Right hindlimb (tissue), 1 donor: ENCODE measurements at regions not wholly inside any gene's neighbourhood (a gene's known extent, or its start where the extent isn't known, plus 50 kb on each side); places are given as distances from the start of the nearest gene placed in this dataset.
"Not testable (repeated sequence)": the region's sequence is repeated elsewhere in the genome, so short reads cannot be mapped to it uniquely, and the experiment has no call there.

Experiments used
- DNase-seq: peaks from one replicate; pipeline ENCODE4 v3.0.0-alpha.2; 2018

- not testable (repeated sequence) for DNase-seq
Observed at GRCh38 chr4:103412646-103413045, 214.5 kb upstream of the CENPE start.

GRCh38 chr4:103410386-103410785, 212.2 kb upstream of the CENPE start:
- DNase-seq, result no peak

DNA sequence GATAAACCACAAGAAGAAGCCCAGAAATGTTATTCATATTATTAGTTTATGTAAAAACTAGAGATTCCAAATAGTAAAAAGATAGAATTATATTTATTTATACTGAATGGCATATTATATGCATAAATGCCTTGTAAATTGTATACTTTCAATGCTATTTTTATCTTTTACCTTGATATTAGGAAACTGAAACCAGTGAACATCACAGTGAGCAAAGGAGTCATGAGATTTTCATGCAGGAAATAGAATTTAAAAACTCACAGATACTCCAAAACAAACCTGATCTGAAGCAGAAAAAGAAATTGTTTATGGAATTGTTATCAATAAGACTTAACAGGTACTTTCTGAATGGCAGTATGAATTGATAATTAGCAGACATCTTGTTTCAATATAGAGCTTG, 207.3 kb upstream of the CENPE start:
- DNase-seq, result no peak

- no peak for DNase-seq
Observed at GRCh38 chr4:103403619-103404018, 205.5 kb upstream of the CENPE start.

DNA sequence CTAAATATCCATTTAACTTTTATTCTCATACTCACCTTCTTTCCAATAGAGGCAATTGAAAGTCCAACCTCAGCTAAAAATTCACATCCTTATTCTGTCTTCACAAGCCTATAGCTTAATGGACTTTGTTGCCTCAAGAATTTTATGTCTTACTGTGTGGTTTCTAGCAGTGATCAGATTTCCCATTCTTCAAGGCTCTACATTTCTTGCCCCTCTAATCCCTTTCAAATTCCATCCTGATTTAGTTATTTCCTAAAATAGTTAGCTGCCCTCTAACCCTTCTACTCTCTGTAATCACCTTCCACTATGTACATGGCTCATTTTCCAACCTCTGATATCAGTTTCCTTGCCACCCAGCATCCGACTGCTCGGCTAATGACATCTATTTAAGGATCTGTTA, 204.1 kb upstream of the CENPE start:
- no peak for DNase-seq

GRCh38 chr4:103400405-103400804, 202.3 kb upstream of the CENPE start:
- DNase-seq, result no peak

DNA sequence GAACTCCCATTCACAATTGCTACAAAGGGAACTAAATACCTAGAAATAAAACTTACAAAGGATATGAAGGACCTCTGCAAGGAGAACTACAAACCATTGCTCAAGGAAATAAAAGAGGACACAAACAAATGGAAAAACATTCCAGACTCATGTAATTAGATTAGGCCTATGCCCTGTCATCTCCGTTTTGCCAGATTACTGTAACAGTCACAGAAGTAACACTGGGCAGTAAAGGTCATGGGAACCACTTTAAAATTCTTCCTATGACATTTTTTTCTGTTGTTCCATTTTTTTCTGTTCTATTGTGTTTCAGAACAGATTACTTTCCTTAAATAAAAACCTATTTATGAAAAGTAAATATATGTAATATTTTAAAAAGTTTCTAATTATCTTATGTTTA, 199.4 kb upstream of the CENPE start:
- DNase-seq, result no peak

DNA sequence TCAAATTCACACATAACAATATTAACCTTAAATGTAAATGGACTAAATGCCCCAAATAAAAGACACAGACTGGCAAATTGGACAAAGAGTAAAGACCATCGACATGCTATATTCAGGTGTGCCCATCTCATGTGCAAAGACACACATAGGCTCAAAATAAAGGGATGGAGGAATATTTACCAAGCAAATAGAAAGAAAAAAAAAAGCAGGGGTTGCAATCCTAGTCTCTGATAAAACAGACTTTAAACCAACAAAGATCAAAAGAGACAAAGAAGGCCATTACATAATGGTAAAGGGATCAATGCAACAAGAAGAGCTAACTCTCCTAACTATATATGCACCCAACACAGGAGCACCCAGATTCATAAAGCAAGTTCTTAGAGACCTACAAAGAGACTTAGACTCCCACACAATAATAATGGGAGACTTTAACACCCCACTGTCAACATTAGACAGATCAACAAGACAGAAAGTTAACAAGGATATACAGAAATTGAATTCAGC, 189.4 kb upstream of the CENPE start:
- not testable (repeated sequence) for DNase-seq

GRCh38 chr4:103385565-103385964, 187.4 kb upstream of the CENPE start:
- not testable (repeated sequence) for DNase-seq

DNA sequence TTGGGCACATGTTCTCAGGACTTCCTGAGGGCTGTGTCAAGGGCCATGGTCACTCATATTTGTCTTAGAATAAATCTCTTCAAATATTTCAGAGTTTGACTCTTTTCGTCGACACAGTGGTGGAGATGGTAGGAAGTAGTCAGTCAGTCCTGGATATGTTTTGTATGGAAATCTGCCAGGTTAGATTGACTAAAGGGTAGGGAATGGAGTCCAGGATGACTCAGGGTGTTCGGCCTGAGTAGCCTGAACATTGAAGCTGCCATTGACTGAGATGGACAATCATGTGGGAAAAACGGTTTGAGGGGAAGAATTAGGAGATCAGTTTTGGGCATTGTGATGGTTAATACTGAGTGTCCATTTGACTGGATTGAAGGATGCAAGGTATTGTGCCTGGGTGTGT, 177.1 kb upstream of the CENPE start:
- DNase-seq, result no peak

DNA sequence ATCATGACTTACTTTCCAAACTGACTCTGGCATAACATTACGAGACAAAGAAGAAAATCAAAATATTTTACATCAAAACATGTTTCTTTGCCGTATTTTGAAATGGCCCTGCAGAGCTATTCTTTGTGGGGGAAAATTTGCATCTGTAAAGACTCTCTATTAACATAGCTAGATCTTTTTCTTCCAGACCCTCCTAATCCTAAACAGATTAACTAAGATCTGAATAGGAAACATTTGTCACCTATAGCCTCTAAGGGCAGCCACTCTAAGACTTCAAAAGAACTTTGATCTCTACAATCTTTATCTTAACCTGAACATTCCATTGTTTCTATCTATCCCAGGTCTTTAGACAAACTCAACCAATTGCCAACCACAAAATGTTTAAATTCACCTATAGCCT, 176.6 kb upstream of the CENPE start:
- no peak for DNase-seq

GRCh38 chr4:103374306-103374705, 176.2 kb upstream of the CENPE start:
- no peak for DNase-seq

GRCh38 chr4:103372002-103372558, 173.9 kb upstream of the CENPE start:
- DNase-seq, result no peak

DNA sequence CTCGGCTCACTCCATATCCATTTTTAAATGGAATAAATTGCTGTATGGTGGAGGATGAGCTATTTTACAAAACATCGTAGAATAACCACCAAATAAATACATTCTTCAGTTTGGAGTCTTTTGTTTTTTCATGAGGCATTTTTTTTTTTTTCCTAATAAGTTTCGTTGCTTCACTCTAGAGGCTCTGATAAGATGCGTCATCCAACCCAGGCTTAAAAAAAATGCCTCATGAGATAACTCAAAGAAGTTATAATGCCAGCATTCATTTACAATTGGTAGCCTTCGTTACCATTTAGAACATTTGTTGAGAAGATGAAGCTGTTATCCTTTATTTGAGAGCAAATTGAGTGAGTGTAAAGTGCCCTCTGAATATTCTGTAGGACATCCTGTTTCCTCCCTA, 172.2 kb upstream of the CENPE start:
- DNase-seq, result no peak

DNA sequence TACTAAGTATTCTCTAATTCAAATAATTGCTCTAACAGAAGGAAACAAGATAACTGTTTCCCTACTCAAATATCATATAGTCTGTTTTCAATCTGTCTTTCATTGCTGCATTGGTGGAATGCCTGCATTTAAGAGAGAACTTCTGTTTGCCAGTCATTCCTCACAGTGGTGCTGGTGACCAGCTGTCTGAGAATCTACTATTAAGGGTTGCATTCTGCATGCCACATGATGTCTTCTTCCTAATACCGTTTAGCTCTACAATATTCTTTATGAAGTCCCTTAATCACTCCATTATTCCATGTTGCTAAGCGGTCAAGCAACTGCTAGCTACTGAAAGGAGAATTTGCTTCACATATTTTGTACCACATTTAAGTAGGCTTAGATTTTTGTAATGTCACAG, 167.1 kb upstream of the CENPE start:
- DNase-seq, result no peak

DNA sequence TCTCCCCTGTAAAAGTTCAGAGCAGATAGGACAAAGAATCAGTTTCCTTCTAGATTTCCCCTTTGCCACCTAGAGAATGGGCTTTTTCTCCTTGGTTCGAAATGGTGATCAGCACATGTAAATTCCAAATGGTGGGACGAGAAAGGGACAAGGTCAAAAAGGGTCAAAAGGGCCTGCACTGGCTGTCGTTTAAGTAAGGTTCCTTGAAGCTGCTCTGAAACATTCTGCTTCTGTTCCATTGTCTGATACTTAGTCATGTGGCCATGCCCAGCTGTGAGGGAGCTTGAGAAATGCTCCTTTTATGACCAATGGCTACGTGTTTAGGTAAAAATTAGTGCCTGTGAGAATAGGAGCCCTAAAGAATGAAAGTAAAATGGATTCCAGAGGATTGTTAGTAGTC, 165.9 kb upstream of the CENPE start:
- no peak for DNase-seq

DNA sequence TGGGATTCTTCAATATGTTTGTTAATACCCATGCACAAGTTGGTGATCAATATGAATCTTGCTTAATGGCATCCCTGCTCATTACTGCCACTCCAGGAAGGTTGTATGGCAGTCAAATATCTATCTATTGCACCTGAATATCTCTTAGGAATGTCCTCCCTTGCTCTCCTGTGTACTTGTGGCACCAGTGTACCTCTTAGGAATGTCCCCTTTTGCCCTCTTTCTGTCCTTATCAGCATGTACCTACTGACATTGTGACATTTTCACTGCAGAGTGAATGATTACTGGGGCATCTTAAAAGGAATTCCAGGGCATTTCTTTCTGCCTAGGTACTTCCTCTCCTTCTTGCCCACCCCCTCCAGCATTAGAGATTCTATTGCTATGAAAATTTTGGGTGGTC, 163.8 kb upstream of the CENPE start:
- DNase-seq, result no peak

- no peak for DNase-seq
Observed at GRCh38 chr4:103359900-103360299, 161.8 kb upstream of the CENPE start.

DNA sequence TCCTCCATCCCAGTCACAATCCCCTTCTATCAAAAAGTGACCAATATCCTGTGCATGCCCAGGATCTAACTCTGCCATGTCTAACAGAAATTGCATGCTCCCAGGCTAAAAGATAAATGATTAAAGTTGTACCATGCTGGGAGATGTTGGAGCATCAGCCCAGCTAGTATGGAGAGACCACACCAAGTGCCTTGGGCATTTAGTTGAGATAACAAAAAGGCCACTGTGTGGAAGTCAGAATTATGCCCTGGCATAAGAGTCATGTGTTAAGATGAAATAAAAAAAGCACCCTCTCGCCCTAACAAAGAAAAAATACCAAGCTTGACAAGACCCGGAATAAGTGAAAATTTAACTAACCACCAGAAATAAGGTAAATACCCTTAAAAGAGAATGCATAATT, 155.9 kb upstream of the CENPE start:
- DNase-seq, result no peak

DNA sequence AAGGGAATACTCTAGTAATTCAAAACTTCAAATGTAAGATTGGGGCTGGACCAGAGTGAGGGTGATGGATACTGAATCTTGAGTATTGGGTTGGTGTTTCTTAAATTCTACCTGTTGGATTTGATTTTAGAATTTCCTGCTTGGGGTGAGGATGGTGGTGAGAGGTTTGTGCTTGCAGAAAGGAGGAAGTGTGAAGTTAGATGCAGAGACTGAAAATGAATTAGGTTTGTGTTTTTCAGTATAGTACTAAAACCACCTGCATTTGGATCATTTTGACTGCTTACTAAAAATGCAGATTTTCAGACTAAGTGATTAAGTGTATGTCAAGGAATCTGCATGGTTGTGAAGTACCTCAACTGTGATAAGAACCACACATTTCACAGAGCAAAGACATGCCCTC, 131.5 kb upstream of the CENPE start:
- DNase-seq, result no peak

GRCh38 chr4:103324811-103325210, 126.7 kb upstream of the CENPE start:
- no peak for DNase-seq

- DNase-seq, result no peak
Observed at GRCh38 chr4:103318327-103318726, 120.2 kb upstream of the CENPE start.

DNA sequence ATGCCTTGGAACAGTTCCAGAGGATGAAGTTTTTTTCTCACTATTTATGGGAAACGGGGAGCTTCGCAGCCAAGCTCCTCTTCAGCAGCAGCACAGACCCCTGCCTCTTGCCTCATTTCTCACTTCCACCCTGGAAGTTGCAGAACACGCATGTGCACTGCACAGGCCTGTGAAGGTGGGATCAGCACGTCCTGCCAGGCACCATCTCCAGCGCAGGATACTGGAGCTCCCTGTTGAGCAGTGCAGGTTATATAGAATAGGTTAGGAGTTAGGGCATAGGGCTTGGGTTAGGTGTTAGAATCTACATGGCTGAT, 110.1 kb upstream of the CENPE start:
- DNase-seq, result no peak

DNA sequence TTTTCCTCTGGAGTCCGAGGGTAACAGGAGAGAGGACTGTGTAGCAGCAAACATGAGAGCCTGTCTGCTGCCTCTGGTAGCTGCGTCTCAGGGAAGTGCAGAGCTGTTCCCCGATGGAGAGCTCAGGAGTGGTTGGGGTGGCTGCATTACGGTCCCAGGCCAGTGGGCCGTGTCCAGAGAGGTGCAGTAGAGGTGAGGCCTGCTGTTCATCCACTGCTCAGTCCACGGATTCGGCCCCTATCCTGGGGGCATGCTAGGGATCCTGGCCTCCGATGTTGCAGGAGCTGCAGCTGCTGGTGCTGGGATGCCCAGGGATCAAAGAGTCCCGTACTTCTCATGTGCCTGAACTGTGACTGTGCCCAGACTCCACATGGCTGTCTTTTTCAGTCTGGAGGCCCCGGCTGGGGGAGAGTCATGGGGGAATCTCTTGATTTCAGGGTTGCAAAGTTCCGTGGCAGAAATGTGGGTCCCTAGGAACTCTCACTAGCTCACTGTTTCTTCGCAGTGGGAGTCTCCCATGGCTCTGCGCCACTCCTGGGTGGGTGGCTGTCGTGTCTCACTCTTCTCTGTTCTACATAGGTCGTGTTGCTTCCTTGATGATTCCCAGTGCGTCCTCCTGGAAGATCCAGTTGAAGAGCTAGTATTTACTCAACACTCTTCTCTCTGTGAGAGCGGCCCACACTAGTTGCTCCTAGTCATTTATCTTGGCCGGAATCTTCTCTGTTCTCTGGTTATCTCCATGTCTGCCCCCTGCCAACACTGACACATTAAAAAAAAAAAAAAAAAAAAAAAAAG, 109.5 kb upstream of the CENPE start:
- DNase-seq, result peak; percentile 14

DNA sequence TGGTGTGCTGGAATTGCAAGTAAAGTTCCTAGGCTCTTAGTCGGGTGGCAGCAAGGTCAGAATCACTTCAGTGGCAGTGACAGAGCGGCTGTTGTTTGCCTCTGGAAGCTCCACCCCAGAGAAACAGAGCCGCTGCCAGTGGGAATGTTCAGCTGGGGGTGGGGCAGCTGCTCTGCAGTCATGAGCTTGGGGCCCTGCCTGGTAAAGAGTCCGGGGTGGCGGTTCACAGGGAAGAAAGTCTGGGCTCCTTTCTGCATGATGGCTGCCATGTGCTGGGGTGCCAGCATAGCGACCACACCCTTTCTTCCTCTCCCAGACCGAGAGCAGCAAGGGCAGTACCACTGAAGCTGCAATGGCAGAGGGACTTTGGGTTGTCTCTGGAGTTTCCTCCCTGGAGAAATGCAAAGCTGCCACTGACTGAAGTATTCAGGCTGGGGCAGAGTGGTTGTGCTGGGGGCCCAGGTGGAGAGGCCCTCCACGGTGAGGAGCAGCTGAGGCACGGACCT, 108.8 kb upstream of the CENPE start:
- DNase-seq, result peak; percentile 68
